Esophagus squamous epithelium (tissue), 4 donors: ENCODE measurements at regions not wholly inside any gene's neighbourhood (a gene's known extent, or its start where the extent isn't known, plus 50 kb on each side); places are given as distances from the start of the nearest gene placed in this dataset.

Experiments
- POLR2A ChIP-seq, 4 donors: fragments of 450-650 bp; IDR thresholded peaks; one replicate each; pipeline ENCODE4 v1.6.1; 2017; ENCODE audit warnings: antibody characterized with exemption in 4 of 4, mild to moderate bottlenecking in 4 of 4, moderate library complexity in 3 of 4
- TF ChIP-seq, protein P1 (sequence below), 6 experiments: fragments of 450-650 bp in 4 of 6; fragments of 200-600 bp in 2 of 6; sonication (generic) in 2 of 6; IDR thresholded peaks; one replicate each; pipeline ENCODE4 v1.5.1; 2016 to 2019; ENCODE audit warnings: antibody characterized with exemption in 6 of 6, mild to moderate bottlenecking in 4 of 6, moderate library complexity in 4 of 6

GRCh38 chr13:76622315-76623040, 263.7 kb downstream of the KCTD12 start:
- TF ChIP-seq, protein P1, sequence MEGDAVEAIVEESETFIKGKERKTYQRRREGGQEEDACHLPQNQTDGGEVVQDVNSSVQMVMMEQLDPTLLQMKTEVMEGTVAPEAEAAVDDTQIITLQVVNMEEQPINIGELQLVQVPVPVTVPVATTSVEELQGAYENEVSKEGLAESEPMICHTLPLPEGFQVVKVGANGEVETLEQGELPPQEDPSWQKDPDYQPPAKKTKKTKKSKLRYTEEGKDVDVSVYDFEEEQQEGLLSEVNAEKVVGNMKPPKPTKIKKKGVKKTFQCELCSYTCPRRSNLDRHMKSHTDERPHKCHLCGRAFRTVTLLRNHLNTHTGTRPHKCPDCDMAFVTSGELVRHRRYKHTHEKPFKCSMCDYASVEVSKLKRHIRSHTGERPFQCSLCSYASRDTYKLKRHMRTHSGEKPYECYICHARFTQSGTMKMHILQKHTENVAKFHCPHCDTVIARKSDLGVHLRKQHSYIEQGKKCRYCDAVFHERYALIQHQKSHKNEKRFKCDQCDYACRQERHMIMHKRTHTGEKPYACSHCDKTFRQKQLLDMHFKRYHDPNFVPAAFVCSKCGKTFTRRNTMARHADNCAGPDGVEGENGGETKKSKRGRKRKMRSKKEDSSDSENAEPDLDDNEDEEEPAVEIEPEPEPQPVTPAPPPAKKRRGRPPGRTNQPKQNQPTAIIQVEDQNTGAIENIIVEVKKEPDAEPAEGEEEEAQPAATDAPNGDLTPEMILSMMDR (IDR thresholded peaks at IDR 0.05): no peak
- TF ChIP-seq POLR2A (IDR thresholded peaks at IDR 0.05): no peak
